ENCODE measurements at regions not wholly inside any gene's neighbourhood (a gene's known extent, or its start where the extent isn't known, plus 50 kb on each side); places are given as distances from the start of the nearest gene placed in this dataset.

GRCh38 chr12:45130881-45131281 is 80.0 kb upstream of the DBX2 start:
- TF ChIP-seq EZH2 (IDR thresholded peaks at IDR 0.05; ENCODE audit: borderline replicate concordance, low read length) (no peak), CTCF (IDR thresholded peaks at IDR 0.05; ENCODE audit: low read length) (peak; percentile 77)
